Uterus (tissue), 3 donors: ENCODE measurements at regions not wholly inside any gene's neighbourhood (a gene's known extent, or its start where the extent isn't known, plus 50 kb on each side); places are given as distances from the start of the nearest gene placed in this dataset.
"Not testable (repeated sequence)": the region's sequence is repeated elsewhere in the genome, so short reads cannot be mapped to it uniquely, and the experiment has no call there.

Source experiments
- DNase-seq, 2 donors: peaks; one replicate each; pipeline ENCODE4 v3.0.0-alpha.2; 2019 to 2020
- H3K27ac ChIP-seq, 2 donors: fragments of 200-600 bp; sonication (generic); 1 replicate in 1 of 2; 2 replicates in 1 of 2; pipeline ENCODE4 v1.5.1; 2016 to 2018
- H3K27me3 ChIP-seq, 2 donors: fragments of 200-600 bp; sonication (generic); one replicate each; pipeline ENCODE4 v1.5.1; 2018 to 2019; ENCODE audit warnings: control low read depth in 1 of 2
- H3K36me3 ChIP-seq, 2 donors: fragments of 200-600 bp; sonication (generic); one replicate each; pipeline ENCODE4 v1.5.1; 2019; ENCODE audit warnings: control low read depth in 1 of 2
- H3K4me1 ChIP-seq, 2 donors: fragments of 200-600 bp; sonication (generic); one replicate each; pipeline ENCODE4 v1.5.1; 2018 to 2019; ENCODE audit warnings: control low read depth in 1 of 2
- H3K4me3 ChIP-seq, 2 donors: fragments of 200-600 bp; sonication (generic); 1 replicate in 1 of 2; 2 replicates in 1 of 2; pipeline ENCODE4 v1.5.1; 2018 to 2019; ENCODE audit warnings: mild to moderate bottlenecking in 1 of 2
- H3K9me3 ChIP-seq, 2 donors: fragments of 200-600 bp; sonication (generic); one replicate each; pipeline ENCODE4 v1.5.1; 2019; ENCODE audit warnings: control low read depth in 1 of 2
- POLR2A ChIP-seq, 2 donors: fragments of 450-650 bp; IDR thresholded peaks; one replicate each; pipeline ENCODE4 v1.6.1; 2016; ENCODE audit warnings: antibody characterized with exemption in 2 of 2, mild to moderate bottlenecking in 1 of 2, moderate library complexity in 1 of 2
- intact Hi-C: fragments of 100-400 bp; cut with DNase I; formaldehyde crosslinking; loops from one replicate; pipeline ENCODE4 v1.15.1; 2023; ENCODE audit warnings: low total_unique reads
- TF ChIP-seq, protein P1 (sequence below), 4 experiments: fragments of 200-600 bp in 2 of 4; fragments of 450-650 bp in 2 of 4; sonication (generic) in 2 of 4; IDR thresholded peaks; one replicate each; pipeline ENCODE4 v1.5.1; 2016 to 2019; ENCODE audit warnings: antibody characterized with exemption in 4 of 4, mild to moderate bottlenecking in 2 of 4, moderate library complexity in 1 of 4
- donor health status: DM: yes; HTN: yes; CAD: no.

DNA sequence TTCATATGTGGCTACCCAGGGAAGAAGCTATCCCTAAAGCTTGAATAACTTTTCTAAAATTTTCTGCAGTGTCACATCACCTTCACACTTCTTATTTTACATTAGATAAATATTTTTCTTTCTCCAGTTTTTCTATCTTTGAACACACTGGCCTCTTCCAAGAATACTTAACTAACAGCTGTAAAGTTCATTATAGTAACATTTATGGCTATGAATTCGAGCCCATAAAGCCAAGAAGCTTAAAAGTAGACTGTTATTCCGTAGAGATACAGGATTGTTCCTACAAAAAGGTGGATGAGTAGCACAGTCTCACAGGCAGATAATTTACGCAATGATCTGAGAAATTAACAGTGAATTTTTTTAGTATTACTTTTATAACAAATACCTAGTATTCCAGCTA is 55.7 kb upstream of the BMP5 start:
- TF ChIP-seq POLR2A (IDR thresholded peaks at IDR 0.05), result no peak
- TF ChIP-seq, protein P1, sequence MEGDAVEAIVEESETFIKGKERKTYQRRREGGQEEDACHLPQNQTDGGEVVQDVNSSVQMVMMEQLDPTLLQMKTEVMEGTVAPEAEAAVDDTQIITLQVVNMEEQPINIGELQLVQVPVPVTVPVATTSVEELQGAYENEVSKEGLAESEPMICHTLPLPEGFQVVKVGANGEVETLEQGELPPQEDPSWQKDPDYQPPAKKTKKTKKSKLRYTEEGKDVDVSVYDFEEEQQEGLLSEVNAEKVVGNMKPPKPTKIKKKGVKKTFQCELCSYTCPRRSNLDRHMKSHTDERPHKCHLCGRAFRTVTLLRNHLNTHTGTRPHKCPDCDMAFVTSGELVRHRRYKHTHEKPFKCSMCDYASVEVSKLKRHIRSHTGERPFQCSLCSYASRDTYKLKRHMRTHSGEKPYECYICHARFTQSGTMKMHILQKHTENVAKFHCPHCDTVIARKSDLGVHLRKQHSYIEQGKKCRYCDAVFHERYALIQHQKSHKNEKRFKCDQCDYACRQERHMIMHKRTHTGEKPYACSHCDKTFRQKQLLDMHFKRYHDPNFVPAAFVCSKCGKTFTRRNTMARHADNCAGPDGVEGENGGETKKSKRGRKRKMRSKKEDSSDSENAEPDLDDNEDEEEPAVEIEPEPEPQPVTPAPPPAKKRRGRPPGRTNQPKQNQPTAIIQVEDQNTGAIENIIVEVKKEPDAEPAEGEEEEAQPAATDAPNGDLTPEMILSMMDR (IDR thresholded peaks at IDR 0.05), result no peak
- H3K4me3 ChIP-seq, result no peak overlapping the region
- no peaks in the 10 kb centered on the region for H3K27me3 ChIP-seq
- H3K36me3 ChIP-seq, result no peaks in the 10 kb centered on the region
- intact Hi-C loops, result no loop called here
- DNase-seq, result no peak
- H3K9me3 ChIP-seq, result no peaks in the 10 kb centered on the region
- no peaks in the 10 kb centered on the region for H3K4me1 ChIP-seq
- no peak overlapping the region for H3K27ac ChIP-seq

- DNase-seq, H3K36me3 ChIP-seq, H3K4me1 ChIP-seq, H3K27ac ChIP-seq, intact Hi-C loops, H3K4me3 ChIP-seq, H3K9me3 ChIP-seq, H3K27me3 ChIP-seq: not testable (repeated sequence)
These were observed 52.3 kb upstream of the BMP5 start for GRCh38 chr6:55927713-55928112.

GRCh38 chr6:55925292-55925691 is 49.9 kb upstream of the BMP5 start:
- no peaks in the 10 kb centered on the region for H3K4me1 ChIP-seq
- no peaks in the 10 kb centered on the region for H3K9me3 ChIP-seq
- no peak overlapping the region for H3K27ac ChIP-seq
- no peaks in the 10 kb centered on the region for H3K36me3 ChIP-seq
- no peak overlapping the region for H3K4me3 ChIP-seq
- TF ChIP-seq, protein P1 (IDR thresholded peaks at IDR 0.05), result no peak
- no peak for TF ChIP-seq POLR2A (IDR thresholded peaks at IDR 0.05)
- no peak for DNase-seq
- no peaks in the 10 kb centered on the region for H3K27me3 ChIP-seq
- intact Hi-C loops, result no loop called here
